Naive thymus-derived CD8-positive, alpha-beta T cell (primary cell): ENCODE measurements at regions not wholly inside any gene's neighbourhood (a gene's known extent, or its start where the extent isn't known, plus 50 kb on each side); places are given as distances from the start of the nearest gene placed in this dataset.
"Not testable (repeated sequence)": the region's sequence is repeated elsewhere in the genome, so short reads cannot be mapped to it uniquely, and the experiment has no call there.

Source experiments
- ATAC-seq, 2 donors: fragments of 150-1000 bp; cut with Tn5 transposase in 1 of 2; sonication (Bioruptor Pico), chemical (Tn5 transposase) in 1 of 2; 1 replicate in 1 of 2; 2 replicates in 1 of 2; pipeline ENCODE4 v1.10.0; 2021; ENCODE audit warnings: mild to moderate bottlenecking in 2 of 2, moderate library complexity in 2 of 2
- POLR2A ChIA-PET: fragments of 350-600 bp; sonication (Branson Sonifier 250); formaldehyde crosslinking; loops from one replicate; lab custom pipeline; 2021; ENCODE audit warnings: antibody characterized with exemption; lab: Charles Lee
- DNase-seq, 10 donors: peaks; one replicate each; pipeline versions ENCODE4 v3.0.0 to v3.0.0-alpha.2; 2020 to 2022
- H3K27ac Mint-ChIP-seq, 10 donors: one replicate each; pipeline ENCODE4 v1.8.0; 2020 to 2022; ENCODE audit warnings: mild to moderate bottlenecking in 10 of 10, mixed read lengths in 10 of 10, moderate library complexity in 4 of 10, inconsistent platforms in 1 of 10
- H3K27me3 Mint-ChIP-seq, 5 donors: one replicate each; pipeline ENCODE4 v1.8.0; 2021 to 2022; ENCODE audit warnings: mixed read lengths in 5 of 5
- H3K36me3 Mint-ChIP-seq, 3 donors: one replicate each; pipeline ENCODE4 v1.8.0; 2020 to 2022; ENCODE audit warnings: mixed read lengths in 3 of 3, mild to moderate bottlenecking in 2 of 3, inconsistent platforms in 1 of 3
- H3K4me1 Mint-ChIP-seq, 4 donors: one replicate each; pipeline ENCODE4 v1.8.0; 2021 to 2022; ENCODE audit warnings: mixed read lengths in 4 of 4
- H3K4me3 Mint-ChIP-seq, 10 donors: one replicate each; pipeline ENCODE4 v1.8.0; 2020 to 2022; ENCODE audit warnings: mild to moderate bottlenecking in 10 of 10, mixed read lengths in 10 of 10, moderate library complexity in 6 of 10, inconsistent platforms in 1 of 10
- H3K9me3 Mint-ChIP-seq, 9 donors: one replicate each; pipeline ENCODE4 v1.8.0; 2020 to 2022; ENCODE audit warnings: mixed read lengths in 9 of 9, mild to moderate bottlenecking in 3 of 9, inconsistent platforms in 1 of 9, moderate library complexity in 1 of 9

DNA sequence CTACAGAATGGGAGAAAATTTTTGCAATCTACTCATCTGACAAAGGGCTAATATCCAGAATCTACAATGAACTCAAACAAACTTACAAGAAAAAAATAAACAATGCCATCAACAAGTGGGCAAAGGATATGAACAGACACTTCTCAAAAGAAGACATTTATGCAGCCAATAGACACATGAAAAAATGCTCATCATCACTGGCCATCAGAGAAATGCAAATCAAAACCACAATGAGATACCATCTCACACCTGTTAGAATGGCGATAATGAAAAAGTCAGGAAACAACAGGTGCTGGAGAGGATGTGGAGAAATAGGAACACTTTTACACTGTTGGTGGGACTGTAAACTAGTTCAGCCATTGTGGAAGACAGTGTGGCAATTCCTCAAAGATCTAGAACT, 60.3 kb upstream of the XAGE2 start:
- H3K27ac Mint-ChIP-seq, DNase-seq, H3K4me1 Mint-ChIP-seq, H3K36me3 Mint-ChIP-seq, H3K9me3 Mint-ChIP-seq, ATAC-seq, H3K4me3 Mint-ChIP-seq, H3K27me3 Mint-ChIP-seq, POLR2A ChIA-PET: not testable (repeated sequence)
